Type B pancreatic cell (in vitro differentiated cells): ENCODE measurements at regions not wholly inside any gene's neighbourhood (a gene's known extent, or its start where the extent isn't known, plus 50 kb on each side); places are given as distances from the start of the nearest gene placed in this dataset.

Experiments used
- DNase-seq: peaks from one replicate; pipeline ENCODE4 v3.0.0; 2021; ENCODE audit warnings: mixed read lengths; ENCODE audit not compliant: unreplicated experiment; ENCODE audit errors: extremely low spot score
- H3K27ac Mint-ChIP-seq: 2 replicates; pipeline ENCODE4 v1.8.0; 2021; ENCODE audit warnings: mild to moderate bottlenecking, mixed read lengths
- H3K27me3 Mint-ChIP-seq: 2 replicates; pipeline ENCODE4 v1.8.0; 2021; ENCODE audit warnings: mixed read lengths
- H3K36me3 Mint-ChIP-seq: 2 replicates; pipeline ENCODE4 v1.8.0; 2021; ENCODE audit warnings: mixed read lengths
- H3K4me1 Mint-ChIP-seq: one replicate; pipeline ENCODE4 v1.8.0; 2021; ENCODE audit warnings: mixed read lengths; ENCODE audit not compliant: unreplicated experiment
- H3K4me3 Mint-ChIP-seq: 2 replicates; pipeline ENCODE4 v1.8.0; 2021; ENCODE audit warnings: mild to moderate bottlenecking, mixed read lengths
- H3K9me3 Mint-ChIP-seq: 2 replicates; pipeline ENCODE4 v1.8.0; 2021; ENCODE audit warnings: mixed read lengths
- CTCF ChIP-seq: fragments of 200-600 bp; sonication (generic); conservative IDR thresholded peaks from 2 replicates; pipeline ENCODE4 v1.5.0; 2021; ENCODE audit warnings: antibody characterized with exemption, mild to moderate bottlenecking

DNA sequence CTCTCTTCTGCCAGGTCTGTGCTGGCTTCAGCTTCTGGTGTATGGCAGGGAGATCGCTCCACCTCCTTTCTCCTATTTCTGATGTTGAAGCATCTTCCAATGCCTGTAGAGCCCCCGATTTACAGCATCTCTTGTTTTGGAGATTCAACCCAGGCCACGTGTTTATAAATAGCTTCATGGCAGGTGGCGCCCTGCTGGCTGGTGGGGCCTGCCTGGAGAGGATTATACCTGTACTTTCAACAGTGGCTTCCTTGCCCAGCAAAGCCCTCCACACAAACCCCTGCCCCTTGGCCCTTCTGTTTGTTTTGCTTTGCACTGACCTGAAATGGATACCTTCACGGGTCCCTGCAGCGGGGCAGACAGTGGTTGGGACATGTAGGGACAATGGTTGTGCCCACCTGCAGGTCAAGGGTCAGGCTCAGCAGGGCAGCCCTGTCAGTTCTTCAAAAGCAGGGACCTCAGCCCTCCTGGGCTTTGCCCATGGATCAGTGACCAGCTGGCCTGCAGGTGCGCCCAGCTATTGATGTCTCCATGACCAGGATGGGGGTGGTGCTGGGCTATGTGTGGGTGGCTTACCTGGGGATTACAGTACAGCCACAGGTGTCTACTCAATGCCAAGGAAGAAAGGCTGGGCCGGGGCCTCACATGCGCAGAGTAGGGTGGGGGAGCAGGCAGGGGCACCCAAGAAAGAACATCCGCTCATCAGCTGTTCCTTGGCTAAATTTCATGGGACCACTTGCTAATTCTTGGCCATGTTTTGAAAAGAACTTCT is 112.7 kb upstream of the PRR23C start:
- no peak for DNase-seq
- H3K27ac Mint-ChIP-seq, result no peak overlapping the region
- no peaks in the 10 kb centered on the region for H3K9me3 Mint-ChIP-seq
- peaks cover 48% of the 10 kb centered on the region for H3K27me3 Mint-ChIP-seq
- H3K4me1 Mint-ChIP-seq, result no peaks in the 10 kb centered on the region
- no peak for TF ChIP-seq CTCF
- no peaks in the 10 kb centered on the region for H3K36me3 Mint-ChIP-seq
- no peak overlapping the region for H3K4me3 Mint-ChIP-seq

GRCh38 chr3:139159356-139159755 is 114.7 kb upstream of the PRR23C start:
- Mint-ChIP-seq H3K27ac (no peak overlapping the region), H3K27me3 (peaks cover 51% of the 10 kb centered on the region), H3K4me1 (no peaks in the 10 kb centered on the region), H3K9me3 (no peaks in the 10 kb centered on the region), H3K4me3 (no peak overlapping the region), H3K36me3 (no peaks in the 10 kb centered on the region)
- TF ChIP-seq CTCF, result no peak
- DNase-seq, result no peak

GRCh38 chr3:139173372-139174108 is 128.8 kb upstream of the PRR23C start:
- no peaks in the 10 kb centered on the region for H3K36me3 Mint-ChIP-seq
- peaks cover 4% of the 10 kb centered on the region for H3K4me1 Mint-ChIP-seq
- TF ChIP-seq CTCF, result no peak
- H3K9me3 Mint-ChIP-seq, result no peaks in the 10 kb centered on the region
- H3K27ac Mint-ChIP-seq, result peak overlapping the region; percentile 66
- DNase-seq, result no peak
- no peak overlapping the region for H3K4me3 Mint-ChIP-seq
- peaks cover 24% of the 10 kb centered on the region for H3K27me3 Mint-ChIP-seq

DNA sequence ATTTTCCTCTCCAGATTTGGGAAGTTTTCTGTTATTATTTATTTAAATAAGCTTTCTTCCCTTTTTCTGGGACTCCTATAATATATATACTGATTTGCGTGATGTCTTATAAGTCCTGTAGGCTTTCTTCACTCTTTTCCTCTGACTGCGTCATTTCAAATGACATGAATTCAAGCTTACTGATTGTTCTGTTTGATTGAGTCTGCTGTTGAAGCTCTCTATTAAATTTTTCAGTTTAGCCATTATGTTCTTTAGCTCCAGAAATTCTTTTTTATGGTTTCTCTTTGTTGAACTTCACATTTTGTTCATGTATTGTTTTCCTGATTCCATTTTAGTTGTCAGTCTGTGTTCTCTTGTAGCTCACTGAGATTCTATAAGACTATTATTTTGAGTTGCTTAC is 135.8 kb upstream of the PRR23C start:
- no peak for DNase-seq
- H3K27me3 Mint-ChIP-seq, result peaks cover 8% of the 10 kb centered on the region
- no peak overlapping the region for H3K4me3 Mint-ChIP-seq
- H3K4me1 Mint-ChIP-seq, result no peaks in the 10 kb centered on the region
- H3K9me3 Mint-ChIP-seq, result peaks cover 4% of the 10 kb centered on the region
- no peak overlapping the region for H3K27ac Mint-ChIP-seq
- TF ChIP-seq CTCF, result no peak
- no peaks in the 10 kb centered on the region for H3K36me3 Mint-ChIP-seq

DNA sequence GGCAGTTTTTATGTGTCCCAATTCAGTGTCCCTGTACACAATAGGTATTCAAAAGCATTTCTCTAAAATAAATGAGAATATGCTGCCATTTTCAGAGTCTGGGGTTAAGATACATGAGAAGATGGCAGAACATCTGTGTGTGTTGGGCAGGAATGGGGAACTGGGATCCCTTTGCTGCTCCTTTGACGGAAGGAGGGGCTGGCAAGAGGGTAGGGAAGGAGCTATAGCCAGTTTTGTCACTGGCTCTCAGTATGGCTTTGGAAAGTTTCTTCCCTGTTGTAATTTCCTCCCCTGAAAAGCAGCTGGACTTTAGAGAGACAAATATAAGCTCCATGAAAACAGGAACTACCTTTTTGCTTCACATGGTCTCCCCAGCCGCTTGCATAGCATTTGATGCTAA is 137.5 kb upstream of the PRR23C start:
- H3K9me3 Mint-ChIP-seq, result peaks cover 4% of the 10 kb centered on the region
- H3K27me3 Mint-ChIP-seq, result no peaks in the 10 kb centered on the region

More for the DNA sequence above, 137.5 kb upstream of the PRR23C start:
- Mint-ChIP-seq H3K36me3 (no peaks in the 10 kb centered on the region), H3K4me1 (peaks cover 9% of the 10 kb centered on the region), H3K27ac (no peak overlapping the region), H3K4me3 (no peak overlapping the region)
- DNase-seq, result no peak
- TF ChIP-seq CTCF, result no peak
